ENCODE measurements at regions not wholly inside any gene's neighbourhood (a gene's known extent, or its start where the extent isn't known, plus 50 kb on each side); places are given as distances from the start of the nearest gene placed in this dataset.

GRCh38 chr2:76455910-76456309, 745.2 kb upstream of the GCFC2 start:
- no peak overlapping the region for H3K27ac ChIP-seq (ENCODE audit: low read depth, low read length)
- no peaks in the 10 kb centered on the region for H3K4me1 Mint-ChIP-seq

GRCh38 chr2:76450024-76450475, 739.3 kb upstream of the GCFC2 start:
- no peak for DNase-seq
- Histone ChIP-seq H3K27me3 (ENCODE audit: control insufficient read depth, insufficient read depth, low read length, poor library complexity, severe bottlenecking) (no peaks in the 10 kb centered on the region), H3K27ac (ENCODE audit: low read depth, low read length) (no peak overlapping the region), H3K9me3 (ENCODE audit: control insufficient read depth, low read length) (no peaks in the 10 kb centered on the region), H3K9ac (ENCODE audit: extremely low read depth, low read length, poor library complexity, severe bottlenecking) (no peak overlapping the region), H3K4me1 (ENCODE audit: control insufficient read depth, insufficient read depth, low read length) (no peaks in the 10 kb centered on the region), H3K4me3 (ENCODE audit: low read length) (no peak overlapping the region), H3K36me3 (ENCODE audit: control insufficient read depth, insufficient read depth, low read length) (no peaks in the 10 kb centered on the region)
- Mint-ChIP-seq H3K27ac (no peak overlapping the region), H3K4me1 (peaks cover 11% of the 10 kb centered on the region), H3K9me3 (peaks cover 7% of the 10 kb centered on the region), H3K4me3 (no peak overlapping the region), H3K27me3 (ENCODE audit: insufficient read depth) (no peaks in the 10 kb centered on the region), H3K36me3 (ENCODE audit: low read depth) (no peaks in the 10 kb centered on the region)
- 76 to 83% methylated on average over 1 of the region's 1 CpG for WGBS, 2 experiments (ENCODE audit: insufficient coverage in 1 of 2, insufficient read length in 1 of 2)
- TF ChIP-seq CTCF (conservative IDR thresholded peaks at IDR 0.05), result no peak

More at GRCh38 chr2:76455910-76456309, 745.2 kb upstream of the GCFC2 start:
- WGBS, 2 experiments (ENCODE audit: insufficient coverage in 1 of 2, insufficient read length in 1 of 2), result 86 to 100% methylated on average over 1 to 2 of the region's 2 CpGs
- H3K27me3 Mint-ChIP-seq (ENCODE audit: insufficient read depth), result no peaks in the 10 kb centered on the region
- no peak for DNase-seq
- no peaks in the 10 kb centered on the region for H3K36me3 Mint-ChIP-seq (ENCODE audit: low read depth)
- H3K4me3 ChIP-seq (ENCODE audit: low read length), result no peak overlapping the region
- no peak for TF ChIP-seq CTCF (conservative IDR thresholded peaks at IDR 0.05)
- H3K9ac ChIP-seq (ENCODE audit: extremely low read depth, low read length, poor library complexity, severe bottlenecking), result no peak overlapping the region
- no peaks in the 10 kb centered on the region for H3K9me3 ChIP-seq (ENCODE audit: control insufficient read depth, low read length)
- no peaks in the 10 kb centered on the region for H3K36me3 ChIP-seq (ENCODE audit: control insufficient read depth, insufficient read depth, low read length)
- H3K9me3 Mint-ChIP-seq, result no peaks in the 10 kb centered on the region
- no peak overlapping the region for H3K4me3 Mint-ChIP-seq
- H3K4me1 ChIP-seq (ENCODE audit: control insufficient read depth, insufficient read depth, low read length), result no peaks in the 10 kb centered on the region
- H3K27me3 ChIP-seq (ENCODE audit: control insufficient read depth, insufficient read depth, low read length, poor library complexity, severe bottlenecking), result no peaks in the 10 kb centered on the region
- no peak overlapping the region for H3K27ac Mint-ChIP-seq

GRCh38 chr2:76448956-76449355, 738.2 kb upstream of the GCFC2 start:
- 89% methylated on average over 1 of the region's 1 CpG; no CpG with 5 or more reads in 1 of the 2 experiments for WGBS, 2 experiments (ENCODE audit: insufficient coverage in 1 of 2, insufficient read length in 1 of 2)
- DNase-seq, result no peak
- H3K9me3 Mint-ChIP-seq, result peaks cover 9% of the 10 kb centered on the region
- no peaks in the 10 kb centered on the region for H3K27me3 Mint-ChIP-seq (ENCODE audit: insufficient read depth)
- H3K4me3 Mint-ChIP-seq, result no peak overlapping the region
- no peaks in the 10 kb centered on the region for H3K36me3 Mint-ChIP-seq (ENCODE audit: low read depth)
- Histone ChIP-seq H3K27ac (ENCODE audit: low read depth, low read length) (no peak overlapping the region), H3K27me3 (ENCODE audit: control insufficient read depth, insufficient read depth, low read length, poor library complexity, severe bottlenecking) (no peaks in the 10 kb centered on the region), H3K4me3 (ENCODE audit: low read length) (no peak overlapping the region), H3K4me1 (ENCODE audit: control insufficient read depth, insufficient read depth, low read length) (no peaks in the 10 kb centered on the region), H3K9me3 (ENCODE audit: control insufficient read depth, low read length) (no peaks in the 10 kb centered on the region), H3K9ac (ENCODE audit: extremely low read depth, low read length, poor library complexity, severe bottlenecking) (no peak overlapping the region), H3K36me3 (ENCODE audit: control insufficient read depth, insufficient read depth, low read length) (no peaks in the 10 kb centered on the region)
- no peak overlapping the region for H3K27ac Mint-ChIP-seq
- no peak for TF ChIP-seq CTCF (conservative IDR thresholded peaks at IDR 0.05)
- H3K4me1 Mint-ChIP-seq, result peaks cover 11% of the 10 kb centered on the region
